IPS-15b (cell line): ENCODE measurements at regions not wholly inside any gene's neighbourhood (a gene's known extent, or its start where the extent isn't known, plus 50 kb on each side); places are given as distances from the start of the nearest gene placed in this dataset.
"Not testable (repeated sequence)": the region's sequence is repeated elsewhere in the genome, so short reads cannot be mapped to it uniquely, and the experiment has no call there.

Experiments used
- H3K27me3 ChIP-seq: one replicate; pipeline ENCODE4 v1.6.1; 2013; ENCODE audit warnings: low read length; ENCODE audit not compliant: control insufficient read depth, insufficient read depth
- H3K36me3 ChIP-seq: one replicate; pipeline ENCODE4 v1.6.1; 2013; ENCODE audit warnings: low read length; ENCODE audit not compliant: control insufficient read depth, insufficient read depth
- H3K4me1 ChIP-seq: one replicate; pipeline ENCODE4 v1.6.1; 2013; ENCODE audit warnings: mild to moderate bottlenecking, low read length; ENCODE audit not compliant: control insufficient read depth, insufficient read depth
- H3K4me3 ChIP-seq: one replicate; pipeline ENCODE4 v1.5.1; 2013; ENCODE audit warnings: low read depth, low read length
- H3K9ac ChIP-seq: one replicate; pipeline ENCODE4 v1.6.1; 2013; ENCODE audit warnings: low read depth, mild to moderate bottlenecking, low read length
- H3K9me3 ChIP-seq: one replicate; pipeline ENCODE4 v1.6.1; 2013; ENCODE audit warnings: mild to moderate bottlenecking, low read length; ENCODE audit not compliant: control insufficient read depth, insufficient read depth

DNA sequence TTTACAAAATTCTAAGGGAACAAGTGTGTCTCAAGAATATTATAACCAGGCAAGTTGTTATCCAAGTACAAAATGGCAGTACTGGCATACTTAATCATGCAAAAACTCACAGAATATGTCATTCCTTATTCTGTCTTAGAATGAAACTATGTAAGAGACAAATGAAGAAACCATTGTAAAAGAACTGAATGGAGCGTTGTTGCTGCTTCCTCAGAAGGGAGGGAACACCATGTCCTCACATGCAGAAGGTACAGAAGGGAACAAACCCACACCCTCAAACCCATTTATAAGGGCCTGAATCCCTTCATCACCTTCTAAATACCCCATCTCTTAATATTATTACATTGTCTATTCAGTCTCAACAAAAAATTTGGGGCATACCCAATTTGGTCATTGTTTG is 960.0 kb downstream of the LTN1 start:
- H3K27me3 ChIP-seq, H3K9me3 ChIP-seq, H3K4me1 ChIP-seq, H3K9ac ChIP-seq, H3K36me3 ChIP-seq, H3K4me3 ChIP-seq: not testable (repeated sequence)

DNA sequence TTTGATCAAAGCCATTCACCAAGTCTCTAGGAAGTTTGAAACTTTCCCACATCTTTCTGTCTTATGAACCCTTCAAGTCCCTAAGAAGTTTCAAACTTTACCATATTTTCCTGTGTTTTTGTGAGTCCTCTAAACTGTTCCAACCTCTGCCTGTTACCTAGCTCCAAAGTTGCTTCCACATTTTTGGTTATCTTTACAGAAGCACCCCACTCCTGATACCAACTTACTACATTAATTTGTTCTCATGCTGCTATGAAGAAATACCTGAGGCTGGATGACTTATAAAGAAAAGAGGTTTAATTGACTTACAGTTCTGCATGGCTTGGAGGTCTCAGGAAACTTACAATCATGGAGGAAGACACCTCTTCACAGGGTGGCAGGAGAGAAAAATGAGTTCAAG is 961.6 kb downstream of the LTN1 start:
- H3K4me1 ChIP-seq, H3K4me3 ChIP-seq, H3K9ac ChIP-seq, H3K27me3 ChIP-seq, H3K36me3 ChIP-seq, H3K9me3 ChIP-seq: not testable (repeated sequence)

GRCh38 chr21:28025111-28025510 is 967.6 kb downstream of the LTN1 start:
- Histone ChIP-seq H3K9me3 (no peaks in the 10 kb centered on the region), H3K36me3 (peaks cover 5% of the 10 kb centered on the region), H3K27me3 (no peaks in the 10 kb centered on the region), H3K4me1 (no peaks in the 10 kb centered on the region), H3K4me3 (no peak overlapping the region), H3K9ac (no peak overlapping the region)

- no peaks in the 10 kb centered on the region for H3K4me1 ChIP-seq
- no peaks in the 10 kb centered on the region for H3K27me3 ChIP-seq
- H3K9ac ChIP-seq, result no peak overlapping the region
- H3K4me3 ChIP-seq, result no peak overlapping the region
- no peaks in the 10 kb centered on the region for H3K9me3 ChIP-seq
- no peaks in the 10 kb centered on the region for H3K36me3 ChIP-seq
Observed at GRCh38 chr21:28018741-28019669, 973.7 kb downstream of the LTN1 start.

GRCh38 chr21:28018213-28018612 is 974.5 kb downstream of the LTN1 start:
- no peaks in the 10 kb centered on the region for H3K36me3 ChIP-seq
- H3K27me3 ChIP-seq, result no peaks in the 10 kb centered on the region
- H3K9ac ChIP-seq, result no peak overlapping the region
- no peaks in the 10 kb centered on the region for H3K4me1 ChIP-seq
- H3K9me3 ChIP-seq, result no peaks in the 10 kb centered on the region
- H3K4me3 ChIP-seq, result no peak overlapping the region

DNA sequence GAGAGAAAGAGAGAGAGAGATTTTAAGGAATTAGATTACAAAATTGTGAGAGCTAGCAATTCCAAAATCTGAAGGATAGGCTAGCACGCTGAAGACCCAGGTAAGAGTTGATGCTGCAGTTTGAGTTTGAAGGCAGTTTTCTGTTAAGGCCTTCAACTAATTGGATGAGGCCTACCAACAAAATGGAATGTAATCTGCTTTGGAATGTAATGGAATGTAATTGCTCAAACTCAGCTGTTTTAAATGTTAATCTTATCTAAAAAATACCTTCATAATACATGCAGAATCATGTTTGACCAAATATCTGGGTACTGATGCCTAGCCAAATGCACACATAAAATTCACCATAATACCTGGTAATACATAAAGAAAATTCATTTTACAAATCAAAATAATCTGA is 976.1 kb downstream of the LTN1 start:
- H3K9ac ChIP-seq, result no peak overlapping the region
- no peaks in the 10 kb centered on the region for H3K4me1 ChIP-seq
- H3K9me3 ChIP-seq, result no peaks in the 10 kb centered on the region
- no peak overlapping the region for H3K4me3 ChIP-seq
- H3K27me3 ChIP-seq, result no peaks in the 10 kb centered on the region
- no peaks in the 10 kb centered on the region for H3K36me3 ChIP-seq

GRCh38 chr21:28013123-28013522 is 979.6 kb downstream of the LTN1 start:
- not testable (repeated sequence) for H3K9ac ChIP-seq, H3K9me3 ChIP-seq, H3K27me3 ChIP-seq, H3K4me1 ChIP-seq, H3K36me3 ChIP-seq, H3K4me3 ChIP-seq

- H3K4me3 ChIP-seq, H3K9me3 ChIP-seq, H3K9ac ChIP-seq, H3K4me1 ChIP-seq, H3K36me3 ChIP-seq, H3K27me3 ChIP-seq: not testable (repeated sequence)
Observed at GRCh38 chr21:28011970-28012369, 980.7 kb downstream of the LTN1 start.

DNA sequence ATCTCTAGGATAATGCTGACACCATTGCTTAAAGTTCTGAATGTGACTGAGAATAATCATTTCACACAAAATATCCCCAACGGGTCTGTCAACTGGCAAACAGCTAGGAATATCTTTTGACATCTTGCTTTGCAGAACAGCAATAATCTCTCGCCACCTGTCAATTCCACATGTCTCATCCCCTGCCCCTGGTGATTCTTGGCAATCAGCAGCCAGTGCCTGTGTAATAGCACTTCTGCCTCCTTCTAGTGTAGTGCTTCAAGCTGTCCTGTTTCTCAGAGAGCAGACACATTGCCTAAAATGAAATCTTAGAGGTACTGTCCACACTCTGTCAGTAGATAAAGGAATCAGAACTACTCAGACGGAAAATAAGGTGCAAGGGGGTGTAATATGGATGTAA is 984.4 kb downstream of the LTN1 start:
- H3K27me3 ChIP-seq, H3K36me3 ChIP-seq, H3K9ac ChIP-seq, H3K4me1 ChIP-seq, H3K4me3 ChIP-seq, H3K9me3 ChIP-seq: not testable (repeated sequence)

GRCh38 chr21:28003627-28004026 is 989.0 kb downstream of the LTN1 start:
- not testable (repeated sequence) for H3K9me3 ChIP-seq, H3K36me3 ChIP-seq, H3K9ac ChIP-seq, H3K4me3 ChIP-seq, H3K4me1 ChIP-seq, H3K27me3 ChIP-seq

- not testable (repeated sequence) for H3K4me3 ChIP-seq, H3K36me3 ChIP-seq, H3K9me3 ChIP-seq, H3K9ac ChIP-seq, H3K27me3 ChIP-seq, H3K4me1 ChIP-seq
Observed at GRCh38 chr21:27996906-27997305, 995.8 kb downstream of the LTN1 start.

GRCh38 chr21:27984663-27985325 is 1007.9 kb downstream of the LTN1 start:
- H3K4me3 ChIP-seq, H3K9ac ChIP-seq, H3K36me3 ChIP-seq, H3K4me1 ChIP-seq, H3K9me3 ChIP-seq, H3K27me3 ChIP-seq: not testable (repeated sequence)
